Keratinocyte (primary cell): ENCODE measurements at regions not wholly inside any gene's neighbourhood (a gene's known extent, or its start where the extent isn't known, plus 50 kb on each side); places are given as distances from the start of the nearest gene placed in this dataset.

Source experiments
- DNase-seq: peaks from one replicate; pipeline ENCODE4 v3.0.0-alpha.2; 2011; ENCODE audit warnings: low read depth, missing footprints, low spot score
- FAIRE-seq: peaks from 2 replicates; lab custom pipeline; 2011; peaks lifted over from hg19 to GRCh38; lab: Jason Lieb, UNC
- H2AFZ ChIP-seq: 2 replicates; pipeline ENCODE4 v1.6.0; 2012; ENCODE audit warnings: low read length, control low read depth, inconsistent platforms; ENCODE audit not compliant: control insufficient read depth
- H3K27ac ChIP-seq: 2 replicates; pipeline ENCODE4 v1.5.1; 2011; ENCODE audit warnings: low read length; ENCODE audit not compliant: control insufficient read depth, insufficient read depth
- H3K27me3 ChIP-seq: 3 replicates; pipeline ENCODE4 v1.6.0; 2011; ENCODE audit warnings: low read length; ENCODE audit not compliant: control insufficient read depth, insufficient read depth; ENCODE audit errors: extremely low read depth
- H3K36me3 ChIP-seq, 2 experiments: 2 replicates in 1 of 2; 3 replicates in 1 of 2; pipeline ENCODE4 v1.5.1; 2011; ENCODE audit warnings: low read length in 2 of 2, mild to moderate bottlenecking in 1 of 2; ENCODE audit not compliant: control insufficient read depth in 2 of 2, insufficient read depth in 2 of 2; ENCODE audit errors: extremely low read depth in 1 of 2
- H3K4me1 ChIP-seq: 3 replicates; pipeline ENCODE4 v1.5.1; 2011; ENCODE audit warnings: low read length; ENCODE audit not compliant: control insufficient read depth, insufficient read depth; ENCODE audit errors: extremely low read depth
- H3K4me2 ChIP-seq: 3 replicates; pipeline ENCODE4 v1.6.0; 2011; ENCODE audit warnings: low read depth, low read length; ENCODE audit not compliant: control insufficient read depth, insufficient read depth; ENCODE audit errors: extremely low read depth
- H3K4me3 ChIP-seq, 3 experiments: fragments of 200-600 bp in 1 of 3; sonication (generic) in 1 of 3; 2 replicates in 2 of 3; 3 replicates in 1 of 3; pipeline ENCODE4 v1.5.1; 2011 to 2016; ENCODE audit warnings: low read length in 3 of 3, mild to moderate bottlenecking in 3 of 3, control low read depth in 2 of 3, inconsistent platforms in 1 of 3, low read depth in 1 of 3, mixed read lengths in 1 of 3, mixed run types in 1 of 3, moderate library complexity in 1 of 3; ENCODE audit not compliant: control insufficient read depth in 2 of 3, insufficient read depth in 2 of 3; ENCODE audit errors: extremely low read depth in 1 of 3
- H3K79me2 ChIP-seq: 2 replicates; pipeline ENCODE4 v1.6.0; 2012; ENCODE audit warnings: low read length; ENCODE audit not compliant: control insufficient read depth, insufficient read depth
- H3K9ac ChIP-seq: 3 replicates; pipeline ENCODE4 v1.6.0; 2011; ENCODE audit warnings: low read length; ENCODE audit not compliant: control insufficient read depth, insufficient read depth; ENCODE audit errors: extremely low read depth
- H3K9me1 ChIP-seq: 3 replicates; pipeline ENCODE4 v1.6.0; 2011; ENCODE audit warnings: low read length; ENCODE audit not compliant: control insufficient read depth, insufficient read depth; ENCODE audit errors: extremely low read depth
- H3K9me3 ChIP-seq: 2 replicates; pipeline ENCODE4 v1.5.1; 2012; ENCODE audit warnings: low read depth, low read length; ENCODE audit not compliant: control insufficient read depth
- H4K20me1 ChIP-seq: 3 replicates; pipeline ENCODE4 v1.6.0; 2011; ENCODE audit warnings: low read length; ENCODE audit not compliant: control insufficient read depth, insufficient read depth; ENCODE audit errors: extremely low read depth
- CTCF ChIP-seq, 3 experiments: IDR thresholded peaks in 1 of 3; conservative IDR thresholded peaks in 1 of 3; optimal IDR thresholded peaks in 1 of 3; 2 replicates in 2 of 3; 3 replicates in 1 of 3; pipeline versions ENCODE3 to v1.5.1; 2011; ENCODE audit warnings: low read length in 3 of 3, mild to moderate bottlenecking in 3 of 3, moderate library complexity in 2 of 3, control low read depth in 1 of 3, inconsistent platforms in 1 of 3; ENCODE audit not compliant: insufficient read depth in 2 of 3; ENCODE audit errors: extremely low read depth in 1 of 3
- EZH2 ChIP-seq: IDR thresholded peaks from one replicate; pipeline ENCODE4 v1.6.1; 2012; ENCODE audit warnings: inconsistent platforms, mild to moderate bottlenecking, low read length, moderate library complexity
- dilution Hi-C: fragments of 300-500 bp; cut with MboI; formaldehyde crosslinking; loops from one replicate; pipeline ENCODE4 v1.7.0; 2020; ENCODE audit warnings: low sequenced_read_pairs; ENCODE audit not compliant: extremely low pct_ligation_motif_present

DNA sequence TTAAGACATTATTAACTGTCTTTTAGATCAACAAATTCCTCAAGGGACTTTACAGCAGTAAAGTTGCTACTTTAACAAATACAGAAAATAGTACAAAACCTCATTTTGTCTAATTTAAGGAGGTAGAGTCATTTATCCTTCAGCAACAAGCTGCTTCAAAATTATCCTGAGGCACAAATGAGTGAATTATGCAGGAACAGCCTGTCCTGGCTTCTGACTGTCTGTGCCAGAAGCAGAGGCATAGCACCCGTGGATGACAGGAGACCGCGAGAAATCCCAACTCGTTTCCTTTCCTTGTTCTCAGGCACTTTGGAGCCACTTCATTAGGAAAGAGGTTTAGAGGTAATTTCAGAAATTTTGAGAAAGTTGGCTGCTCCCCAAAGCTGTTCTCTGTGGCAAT, 549.2 kb upstream of the BTBD3 start:
- Histone ChIP-seq H3K27me3 (no peaks in the 10 kb centered on the region), H2AFZ (no peak overlapping the region), H3K79me2 (no peaks in the 10 kb centered on the region), H3K4me3 (no peak overlapping the region), H3K27ac (no peak overlapping the region), H3K9me3 (no peaks in the 10 kb centered on the region), H3K9ac (no peak overlapping the region), H3K36me3 (no peaks in the 10 kb centered on the region), H3K9me1 (no peaks in the 10 kb centered on the region), H3K4me2 (no peak overlapping the region), H4K20me1 (no peaks in the 10 kb centered on the region), H3K4me1 (no peaks in the 10 kb centered on the region)
- no peak for TF ChIP-seq CTCF (optimal IDR thresholded peaks at IDR 0.05 in 1 of 3, IDR thresholded peaks at IDR 0.05 in 1 of 3, conservative IDR thresholded peaks at IDR 0.05 in 1 of 3; ENCODE audit: extremely low read depth in 1 of 3, insufficient read depth in 2 of 3, low read length in 3 of 3)
- no peak for TF ChIP-seq EZH2
- dilution Hi-C loops = no loop called here
- no peak for DNase-seq
- no peak for FAIRE-seq

- TF ChIP-seq EZH2 (no peak), CTCF (optimal IDR thresholded peaks at IDR 0.05 in 1 of 3, IDR thresholded peaks at IDR 0.05 in 1 of 3, conservative IDR thresholded peaks at IDR 0.05 in 1 of 3; ENCODE audit: extremely low read depth in 1 of 3, insufficient read depth in 2 of 3, low read length in 3 of 3) (no peak)
- no peak overlapping the region for H2AFZ ChIP-seq
- no peaks in the 10 kb centered on the region for H3K79me2 ChIP-seq
- H3K4me2 ChIP-seq = no peak overlapping the region
- H3K9me3 ChIP-seq = no peaks in the 10 kb centered on the region
- no peak overlapping the region for H3K9ac ChIP-seq
- dilution Hi-C loops = no loop called here
- no peak overlapping the region for H3K27ac ChIP-seq
- DNase-seq (no peak), FAIRE-seq (no peak)
- H3K4me1 ChIP-seq = no peaks in the 10 kb centered on the region
- H4K20me1 ChIP-seq = no peaks in the 10 kb centered on the region
- no peak overlapping the region for H3K4me3 ChIP-seq
- H3K27me3 ChIP-seq = no peaks in the 10 kb centered on the region
- no peaks in the 10 kb centered on the region for H3K36me3 ChIP-seq
- H3K9me1 ChIP-seq = no peaks in the 10 kb centered on the region
Observed at GRCh38 chr20:11368965-11369711, 548.6 kb upstream of the BTBD3 start.
